Thyroid gland (tissue), 4 donors: ENCODE measurements at regions not wholly inside any gene's neighbourhood (a gene's known extent, or its start where the extent isn't known, plus 50 kb on each side); places are given as distances from the start of the nearest gene placed in this dataset.

ENCODE experiments used
- POLR2A ChIP-seq, 2 donors: fragments of 450-650 bp; IDR thresholded peaks; one replicate each; pipeline ENCODE4 v1.6.1; 2017; ENCODE audit warnings: antibody characterized with exemption in 2 of 2, mild to moderate bottlenecking in 2 of 2, moderate library complexity in 1 of 2
- TF ChIP-seq, protein P1 (sequence below), 6 experiments: fragments of 200-600 bp in 3 of 6; fragments of 450-650 bp in 3 of 6; sonication (generic) in 3 of 6; IDR thresholded peaks; one replicate each; pipeline ENCODE4 v1.5.1; 2016 to 2019; ENCODE audit warnings: antibody characterized with exemption in 6 of 6, mild to moderate bottlenecking in 2 of 6, inconsistent platforms in 1 of 6, moderate library complexity in 1 of 6

DNA sequence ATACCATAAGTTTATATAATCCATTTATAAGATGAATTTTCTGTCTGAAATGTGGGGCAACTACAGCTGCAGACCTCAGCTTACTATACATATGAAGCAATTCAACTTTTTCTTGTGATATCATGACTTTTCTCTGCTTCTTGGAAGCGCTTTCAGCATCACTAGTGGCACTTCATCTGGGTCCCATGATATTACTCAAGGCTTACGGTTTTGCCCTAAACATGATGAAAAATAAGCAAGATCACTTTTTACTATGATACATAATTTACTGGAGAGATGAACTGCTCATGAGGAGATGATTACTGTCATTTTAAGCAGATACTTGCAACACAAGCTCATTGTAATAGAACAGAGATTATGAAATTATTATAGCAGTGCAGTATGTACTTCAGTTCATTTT, 258.0 kb upstream of the ZSWIM2 start:
- TF ChIP-seq, protein P1, sequence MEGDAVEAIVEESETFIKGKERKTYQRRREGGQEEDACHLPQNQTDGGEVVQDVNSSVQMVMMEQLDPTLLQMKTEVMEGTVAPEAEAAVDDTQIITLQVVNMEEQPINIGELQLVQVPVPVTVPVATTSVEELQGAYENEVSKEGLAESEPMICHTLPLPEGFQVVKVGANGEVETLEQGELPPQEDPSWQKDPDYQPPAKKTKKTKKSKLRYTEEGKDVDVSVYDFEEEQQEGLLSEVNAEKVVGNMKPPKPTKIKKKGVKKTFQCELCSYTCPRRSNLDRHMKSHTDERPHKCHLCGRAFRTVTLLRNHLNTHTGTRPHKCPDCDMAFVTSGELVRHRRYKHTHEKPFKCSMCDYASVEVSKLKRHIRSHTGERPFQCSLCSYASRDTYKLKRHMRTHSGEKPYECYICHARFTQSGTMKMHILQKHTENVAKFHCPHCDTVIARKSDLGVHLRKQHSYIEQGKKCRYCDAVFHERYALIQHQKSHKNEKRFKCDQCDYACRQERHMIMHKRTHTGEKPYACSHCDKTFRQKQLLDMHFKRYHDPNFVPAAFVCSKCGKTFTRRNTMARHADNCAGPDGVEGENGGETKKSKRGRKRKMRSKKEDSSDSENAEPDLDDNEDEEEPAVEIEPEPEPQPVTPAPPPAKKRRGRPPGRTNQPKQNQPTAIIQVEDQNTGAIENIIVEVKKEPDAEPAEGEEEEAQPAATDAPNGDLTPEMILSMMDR (IDR thresholded peaks at IDR 0.05): no peak
- TF ChIP-seq POLR2A (IDR thresholded peaks at IDR 0.05): no peak
